GM06990 (cell line): ENCODE measurements at regions not wholly inside any gene's neighbourhood (a gene's known extent, or its start where the extent isn't known, plus 50 kb on each side); places are given as distances from the start of the nearest gene placed in this dataset.

ENCODE experiments used
- DNase-seq: peaks from one replicate; pipeline ENCODE4 v3.0.0-alpha.2; 2011; ENCODE audit not compliant: insufficient read length; ENCODE audit errors: extremely low read depth
- H3K27me3 ChIP-seq: replicated peaks from 2 replicates; pipeline ENCODE4 v1.6.0; 2011; ENCODE audit warnings: low read length; ENCODE audit not compliant: control insufficient read depth, insufficient read depth
- H3K36me3 ChIP-seq: 2 replicates; pipeline ENCODE4 v1.5.1; 2011; ENCODE audit warnings: low read length; ENCODE audit not compliant: control insufficient read depth, insufficient read depth
- H3K4me3 ChIP-seq: replicated peaks from 2 replicates; pipeline ENCODE4 v1.5.1; 2011; ENCODE audit warnings: low read depth, mild to moderate bottlenecking, control low read depth, low read length
- CTCF ChIP-seq: IDR thresholded peaks from 2 replicates; pipeline ENCODE4 v1.5.1; 2011; ENCODE audit warnings: low read length, control low read depth, mild to moderate bottlenecking, inconsistent platforms; ENCODE audit not compliant: insufficient read depth, poor library complexity, severe bottlenecking

DNA sequence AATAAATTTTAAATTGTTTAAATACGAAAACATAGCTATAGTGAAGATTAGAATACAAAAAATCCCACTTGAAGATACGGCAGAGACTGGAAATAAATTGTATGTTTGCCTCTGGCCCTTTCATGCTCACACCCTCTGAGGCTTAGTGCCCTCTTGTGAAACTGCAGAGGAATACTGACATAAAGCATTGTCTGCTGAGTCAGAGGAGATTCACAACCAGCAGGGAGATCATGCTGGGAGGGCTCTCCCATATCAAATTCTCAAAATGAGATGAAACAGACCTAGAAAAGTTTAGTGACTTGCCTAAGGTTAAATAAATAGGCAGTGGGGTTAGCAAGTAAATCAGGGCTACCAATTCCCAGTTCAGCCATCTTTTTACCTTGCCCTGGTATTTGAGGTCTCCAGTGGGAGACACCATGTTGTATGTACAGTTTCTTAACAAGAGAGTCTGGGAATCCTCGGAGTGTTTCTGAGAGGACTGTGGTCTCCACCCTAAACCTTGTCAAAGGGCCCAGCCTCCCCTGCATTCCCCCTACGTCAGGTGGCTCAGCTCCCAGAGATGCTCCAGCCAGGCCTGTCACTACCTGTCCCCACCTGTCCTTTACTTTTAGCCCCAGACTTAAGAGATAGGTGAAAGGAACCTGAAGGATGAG is 581.4 kb upstream of the DIPK2B start:
- H3K4me3 ChIP-seq, result no peak overlapping the region

GRCh38 chrX:45778616-45779015 is 577.9 kb upstream of the DIPK2B start:
- no peak for TF ChIP-seq CTCF
- H3K27me3 ChIP-seq, result no peaks in the 10 kb centered on the region
- no peak overlapping the region for H3K4me3 ChIP-seq
- no peak for DNase-seq
- H3K36me3 ChIP-seq, result no peaks in the 10 kb centered on the region

More for the DNA sequence above, 581.4 kb upstream of the DIPK2B start:
- no peaks in the 10 kb centered on the region for H3K36me3 ChIP-seq
- DNase-seq, result no peak
- H3K27me3 ChIP-seq, result no peaks in the 10 kb centered on the region
- TF ChIP-seq CTCF, result no peak

DNA sequence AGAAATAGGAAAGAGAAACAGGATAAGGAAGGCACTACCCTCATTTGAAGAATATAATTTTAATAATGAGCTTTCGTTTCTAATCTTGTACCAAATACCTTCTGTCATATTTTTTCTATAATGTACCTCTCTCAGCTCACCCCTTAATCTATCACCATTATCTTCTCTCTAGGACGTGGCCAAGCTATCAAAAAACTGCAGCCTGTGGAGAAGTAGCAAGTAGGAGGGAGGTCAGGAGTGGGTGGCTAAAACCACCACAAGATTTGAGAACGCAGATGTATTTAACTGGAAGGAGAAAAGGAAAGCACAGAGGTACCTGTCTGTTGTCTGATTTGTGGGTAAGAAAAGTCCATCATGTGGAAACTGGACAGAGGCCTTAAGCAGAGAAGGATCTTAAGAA is 576.7 kb upstream of the DIPK2B start:
- no peaks in the 10 kb centered on the region for H3K36me3 ChIP-seq
- DNase-seq, result no peak
- TF ChIP-seq CTCF, result no peak
- H3K27me3 ChIP-seq, result no peaks in the 10 kb centered on the region
- H3K4me3 ChIP-seq, result no peak overlapping the region

GRCh38 chrX:45775468-45775867 is 574.8 kb upstream of the DIPK2B start:
- no peak for TF ChIP-seq CTCF
- no peak overlapping the region for H3K4me3 ChIP-seq
- H3K36me3 ChIP-seq, result no peaks in the 10 kb centered on the region
- DNase-seq, result no peak
- no peaks in the 10 kb centered on the region for H3K27me3 ChIP-seq

DNA sequence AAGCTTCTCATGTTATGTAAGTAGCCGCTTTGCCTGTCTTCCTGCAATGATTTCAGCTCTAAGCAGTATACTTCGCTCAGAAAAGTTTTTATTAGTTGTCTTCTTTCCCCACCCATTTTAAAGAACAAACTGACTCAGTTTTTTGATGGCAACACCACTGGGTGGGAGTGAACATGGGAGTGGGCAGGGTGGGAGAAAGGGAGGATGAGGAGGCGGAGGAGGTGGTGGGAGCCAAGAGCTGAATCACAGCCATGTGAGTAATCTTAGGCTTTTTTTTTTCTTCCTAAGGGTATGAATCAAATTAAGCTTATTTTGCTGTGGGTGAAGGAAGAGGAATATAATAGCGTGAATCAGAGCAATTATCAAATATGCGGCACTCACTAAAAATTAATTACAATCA is 574.3 kb upstream of the DIPK2B start:
- no peak for DNase-seq
- H3K4me3 ChIP-seq, result no peak overlapping the region

More for the DNA sequence above, 574.3 kb upstream of the DIPK2B start:
- no peaks in the 10 kb centered on the region for H3K27me3 ChIP-seq
- no peaks in the 10 kb centered on the region for H3K36me3 ChIP-seq
- no peak for TF ChIP-seq CTCF
